SU-DHL-6 (cell line): ENCODE measurements at regions not wholly inside any gene's neighbourhood (a gene's known extent, or its start where the extent isn't known, plus 50 kb on each side); places are given as distances from the start of the nearest gene placed in this dataset.

ENCODE experiments used
- H2AFZ ChIP-seq: fragments of 200-600 bp; sonication (generic); 2 replicates; pipeline ENCODE4 v1.6.1; 2014; ENCODE audit warnings: low read depth, mild to moderate bottlenecking, moderate library complexity, mixed read lengths, antibody characterized with exemption, low read length; ENCODE audit not compliant: severe bottlenecking
- H3F3A ChIP-seq: fragments of 200-600 bp; shearing (Covaris generic); 2 replicates; pipeline ENCODE4 v1.6.0; 2016; ENCODE audit warnings: antibody characterized with exemption, mild to moderate bottlenecking; ENCODE audit not compliant: insufficient read depth
- H3K27ac ChIP-seq: fragments of 200-600 bp; sonication (generic); 2 replicates; pipeline ENCODE4 v1.5.1; 2016; ENCODE audit warnings: low read depth, mild to moderate bottlenecking, low read length, moderate library complexity, mixed read lengths
- H3K27me3 ChIP-seq: fragments of 200-600 bp; sonication (generic), shearing (Covaris generic); 2 replicates; pipeline ENCODE4 v1.6.0; 2014; ENCODE audit warnings: mild to moderate bottlenecking, low read length
- H3K36me3 ChIP-seq: fragments of 200-600 bp; sonication (generic); 2 replicates; pipeline ENCODE4 v1.6.1; 2014; ENCODE audit warnings: mild to moderate bottlenecking, low read length, mixed read lengths
- H3K4me2 ChIP-seq: fragments of 300-600, 200-600 bp; shearing (Covaris generic), sonication (generic); 2 replicates; pipeline ENCODE4 v1.6.0; 2014; ENCODE audit warnings: low read length, low read depth, mild to moderate bottlenecking; ENCODE audit not compliant: poor library complexity, severe bottlenecking
- H3K4me3 ChIP-seq: fragments of 200-600 bp; sonication (generic); 2 replicates; pipeline ENCODE4 v1.5.1; 2014; ENCODE audit warnings: antibody characterized with exemption, low read length, mild to moderate bottlenecking, mixed read lengths; ENCODE audit not compliant: insufficient read depth, poor library complexity, severe bottlenecking
- H3K79me2 ChIP-seq: fragments of 200-600 bp; sonication (generic); 2 replicates; pipeline ENCODE4 v1.6.1; 2014; ENCODE audit warnings: mild to moderate bottlenecking, low read length, moderate library complexity; ENCODE audit not compliant: insufficient read depth
- H3K9ac ChIP-seq: fragments of 200-600 bp; sonication (generic); 2 replicates; pipeline ENCODE4 v1.7.0; 2014; ENCODE audit warnings: mild to moderate bottlenecking, low read length
- H3K9me2 ChIP-seq: fragments of 200-600 bp; sonication (generic); replicated peaks from 2 replicates; pipeline ENCODE4 v1.6.1; 2014; ENCODE audit warnings: low read length; ENCODE audit not compliant: insufficient read depth
- H3K9me3 ChIP-seq: fragments of 200-600 bp; sonication (generic); 2 replicates; pipeline ENCODE4 v1.6.1; 2014; ENCODE audit warnings: low read length, mixed read lengths; ENCODE audit not compliant: insufficient read depth
- H4K20me1 ChIP-seq: fragments of 200-600 bp; sonication (generic); 2 replicates; pipeline ENCODE4 v1.6.1; 2014; ENCODE audit warnings: low read depth, mild to moderate bottlenecking, antibody characterized with exemption, low read length, moderate library complexity, mixed read lengths
- CTCF ChIP-seq: fragments of 200-600 bp; sonication (generic); IDR thresholded peaks from one replicate; pipeline ENCODE4 v1.5.1; 2017; ENCODE audit warnings: antibody characterized with exemption, mild to moderate bottlenecking, low read length, moderate library complexity; ENCODE audit not compliant: insufficient read depth, poor library complexity, severe bottlenecking
- EZH2phosphoT487 ChIP-seq: fragments of 200-600 bp; sonication (generic), shearing (Covaris generic); conservative IDR thresholded peaks from 2 replicates; pipeline ENCODE4 v1.6.1; 2018; ENCODE audit warnings: mild to moderate bottlenecking, antibody characterized with exemption, low read length, moderate library complexity, mixed read lengths

- Histone ChIP-seq H2AFZ (no peak overlapping the region), H3K79me2 (no peaks in the 10 kb centered on the region), H3F3A (no peaks in the 10 kb centered on the region), H3K9me2 (no peaks in the 10 kb centered on the region), H3K36me3 (no peaks in the 10 kb centered on the region), H3K4me3 (no peak overlapping the region), H3K27me3 (no peaks in the 10 kb centered on the region), H3K4me2 (no peak overlapping the region), H4K20me1 (no peaks in the 10 kb centered on the region), H3K9me3 (no peaks in the 10 kb centered on the region), H3K9ac (no peak overlapping the region), H3K27ac (no peak overlapping the region)
- no peak for TF ChIP-seq EZH2phosphoT487
- no peak for TF ChIP-seq CTCF
Measured at GRCh38 chr16:17832738-17833137, 362.0 kb upstream of the XYLT1 start.

DNA sequence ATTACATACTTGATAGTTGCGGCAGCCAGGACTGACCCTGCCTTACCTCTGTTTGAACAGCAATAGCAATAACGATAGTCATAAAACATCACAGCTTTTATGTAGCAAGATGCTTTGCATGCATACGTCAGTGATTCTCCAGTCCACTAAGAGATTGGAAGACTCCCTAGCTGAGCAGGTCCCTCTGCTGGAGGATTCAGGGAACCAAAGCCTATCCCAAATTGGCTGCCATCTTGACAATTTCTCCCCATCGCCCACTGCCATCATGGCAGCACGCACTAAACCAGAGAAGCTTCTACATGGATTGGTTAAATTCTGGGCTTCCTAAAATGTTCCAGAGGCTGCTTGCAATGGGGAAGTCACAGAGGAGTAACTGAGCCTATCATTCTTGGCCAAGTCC, 360.6 kb upstream of the XYLT1 start:
- Histone ChIP-seq H3K9ac (no peak overlapping the region), H3K27me3 (no peaks in the 10 kb centered on the region), H3K4me3 (no peak overlapping the region), H3K9me3 (no peaks in the 10 kb centered on the region), H3K79me2 (no peaks in the 10 kb centered on the region), H3K27ac (no peak overlapping the region), H3F3A (no peaks in the 10 kb centered on the region), H4K20me1 (no peaks in the 10 kb centered on the region), H3K9me2 (no peaks in the 10 kb centered on the region), H2AFZ (no peak overlapping the region), H3K36me3 (no peaks in the 10 kb centered on the region), H3K4me2 (no peak overlapping the region)
- TF ChIP-seq CTCF: no peak
- no peak for TF ChIP-seq EZH2phosphoT487

DNA sequence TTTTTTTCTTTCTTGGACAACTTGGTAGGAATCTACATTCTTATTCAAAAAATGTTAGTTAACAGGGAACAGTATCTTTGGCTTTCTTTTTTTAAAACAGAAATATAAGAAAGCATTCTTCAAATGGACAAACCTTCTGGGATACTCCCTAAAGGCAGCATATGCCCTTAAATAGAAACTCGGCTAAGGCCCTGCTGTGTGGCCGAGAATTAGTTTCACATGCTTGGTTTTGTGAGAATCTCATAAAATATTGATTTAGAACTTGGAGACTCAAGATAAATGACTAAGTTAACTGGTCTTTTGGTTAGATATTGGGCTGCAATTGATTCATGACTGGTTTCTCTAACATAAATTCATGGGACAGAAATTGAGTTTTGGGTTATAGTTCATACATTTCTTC, 359.9 kb upstream of the XYLT1 start:
- Histone ChIP-seq H3K9ac (no peak overlapping the region), H3K4me3 (no peak overlapping the region), H3F3A (no peaks in the 10 kb centered on the region), H3K27me3 (no peaks in the 10 kb centered on the region), H3K79me2 (no peaks in the 10 kb centered on the region), H3K4me2 (no peak overlapping the region), H3K9me3 (no peaks in the 10 kb centered on the region), H4K20me1 (no peaks in the 10 kb centered on the region), H2AFZ (no peak overlapping the region), H3K36me3 (no peaks in the 10 kb centered on the region), H3K27ac (no peak overlapping the region), H3K9me2 (no peaks in the 10 kb centered on the region)
- TF ChIP-seq EZH2phosphoT487 (no peak), CTCF (no peak)

DNA sequence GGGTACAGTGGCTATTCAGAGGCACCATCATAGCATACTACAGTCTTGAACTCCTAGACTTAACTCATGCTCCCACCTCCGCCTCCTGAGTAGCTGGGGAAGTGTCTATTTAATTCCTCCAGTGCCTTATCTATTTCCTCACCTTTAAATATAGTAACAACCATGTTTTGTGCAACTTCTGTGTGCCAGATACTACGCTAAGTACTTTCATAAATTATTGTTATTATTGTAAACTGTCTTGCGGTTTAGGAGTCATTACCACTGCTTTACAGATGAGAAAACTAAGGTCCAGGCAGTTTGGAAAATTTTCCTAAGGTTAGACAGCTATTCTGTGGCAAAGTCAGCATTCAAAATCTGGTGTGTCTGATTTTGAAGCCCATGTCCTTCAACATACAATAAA, 359.1 kb upstream of the XYLT1 start:
- H3K36me3 ChIP-seq: no peaks in the 10 kb centered on the region
- H3K9me2 ChIP-seq: no peaks in the 10 kb centered on the region
- no peaks in the 10 kb centered on the region for H3F3A ChIP-seq
- no peaks in the 10 kb centered on the region for H3K27me3 ChIP-seq
- H3K9ac ChIP-seq: no peak overlapping the region
- H3K4me2 ChIP-seq: no peak overlapping the region
- H3K9me3 ChIP-seq: no peaks in the 10 kb centered on the region
- H4K20me1 ChIP-seq: no peaks in the 10 kb centered on the region
- TF ChIP-seq EZH2phosphoT487: no peak
- no peak for TF ChIP-seq CTCF
- no peak overlapping the region for H2AFZ ChIP-seq
- no peak overlapping the region for H3K4me3 ChIP-seq
- H3K27ac ChIP-seq: no peak overlapping the region
- H3K79me2 ChIP-seq: no peaks in the 10 kb centered on the region
